CD4-positive, alpha-beta T cell treated with Interleukin-17A for 4 hours (primary cell): ENCODE measurements at regions not wholly inside any gene's neighbourhood (a gene's known extent, or its start where the extent isn't known, plus 50 kb on each side); places are given as distances from the start of the nearest gene placed in this dataset.

ENCODE experiments used
- DNase-seq: peaks from one replicate; pipeline ENCODE4 v3.0.0-alpha.2; 2020; ENCODE audit warnings: mixed read lengths

- no peak for DNase-seq
Measured at GRCh38 chrX:69024931-69025330, 140.3 kb downstream of the PJA1 start.

GRCh38 chrX:69024161-69024736 lies 141.0 kb downstream of the PJA1 start:
- no peak for DNase-seq

- DNase-seq, result no peak
Measured at GRCh38 chrX:69022430-69022829, 142.8 kb downstream of the PJA1 start.

- no peak for DNase-seq
Measured at GRCh38 chrX:69021141-69021960, 143.9 kb downstream of the PJA1 start.

- DNase-seq, result no peak
Measured at GRCh38 chrX:69020316-69020715, 144.9 kb downstream of the PJA1 start.

- no peak for DNase-seq
Measured at GRCh38 chrX:69019073-69019890, 146.0 kb downstream of the PJA1 start.

- no peak for DNase-seq
Measured at GRCh38 chrX:69018416-69019072, 146.7 kb downstream of the PJA1 start.

- DNase-seq, result no peak
Measured at GRCh38 chrX:69016293-69016941, 148.8 kb downstream of the PJA1 start.

- no peak for DNase-seq
Measured at GRCh38 chrX:69015564-69016292, 149.5 kb downstream of the PJA1 start.

- DNase-seq, result no peak
Measured at GRCh38 chrX:69015156-69015555, 150.1 kb downstream of the PJA1 start.

GRCh38 chrX:69014200-69014599 lies 151.1 kb downstream of the PJA1 start:
- DNase-seq, result no peak

GRCh38 chrX:69010339-69010738 lies 154.9 kb downstream of the PJA1 start:
- no peak for DNase-seq

- no peak for DNase-seq
Measured at GRCh38 chrX:69000877-69001276, 164.4 kb downstream of the PJA1 start.

GRCh38 chrX:68999931-69000330 lies 165.3 kb downstream of the PJA1 start:
- DNase-seq, result no peak

- no peak for DNase-seq
Measured at GRCh38 chrX:68999356-68999755, 165.9 kb downstream of the PJA1 start.

- DNase-seq, result no peak
Measured at GRCh38 chrX:68998716-68999115, 166.5 kb downstream of the PJA1 start.

GRCh38 chrX:68997911-68998310 lies 167.3 kb downstream of the PJA1 start:
- DNase-seq, result no peak

- no peak for DNase-seq
Measured at GRCh38 chrX:68997511-68997910, 167.7 kb downstream of the PJA1 start.

GRCh38 chrX:68995780-68996551 lies 167.1 kb downstream of the EFNB1 start:
- DNase-seq, result no peak

GRCh38 chrX:68995386-68995779 lies 166.6 kb downstream of the EFNB1 start:
- no peak for DNase-seq

- no peak for DNase-seq
Measured at GRCh38 chrX:68994891-68995255, 166.1 kb downstream of the EFNB1 start.
